ENCODE measurements at regions not wholly inside any gene's neighbourhood (a gene's known extent, or its start where the extent isn't known, plus 50 kb on each side); places are given as distances from the start of the nearest gene placed in this dataset.
"Not testable (repeated sequence)": the region's sequence is repeated elsewhere in the genome, so short reads cannot be mapped to it uniquely, and the experiment has no call there.

GRCh38 chr21:14825514-14825974, 239.3 kb downstream of the NRIP1 start:
- DNase-seq = no peak

- no peak for DNase-seq
Observed at GRCh38 chr21:14824126-14824525, 240.7 kb downstream of the NRIP1 start.

GRCh38 chr21:14817311-14817710, 247.5 kb downstream of the NRIP1 start:
- no peak for DNase-seq

- DNase-seq = no peak
Observed at GRCh38 chr21:14814991-14815390, 249.8 kb downstream of the NRIP1 start.

GRCh38 chr21:14814282-14814681, 250.5 kb downstream of the NRIP1 start:
- no peak for DNase-seq

- not testable (repeated sequence) for DNase-seq
Observed at GRCh38 chr21:14804170-14804569, 258.1 kb upstream of the SAMSN1 start.

- no peak for DNase-seq
Observed at GRCh38 chr21:14797543-14797942, 251.4 kb upstream of the SAMSN1 start.

- DNase-seq = no peak
Observed at GRCh38 chr21:14787312-14787711, 241.2 kb upstream of the SAMSN1 start.

- DNase-seq = no peak
Observed at GRCh38 chr21:14785679-14786078, 239.6 kb upstream of the SAMSN1 start.

GRCh38 chr21:14773777-14774345, 227.7 kb upstream of the SAMSN1 start:
- peak; percentile 37 to 55 for DNase-seq

GRCh38 chr21:14771593-14771992, 225.5 kb upstream of the SAMSN1 start:
- no peak for DNase-seq

GRCh38 chr21:14768042-14768441, 221.9 kb upstream of the SAMSN1 start:
- no peak for DNase-seq

GRCh38 chr21:14767192-14767852, 221.2 kb upstream of the SAMSN1 start:
- no peak for DNase-seq

- DNase-seq = no peak
Observed at GRCh38 chr21:14766241-14766640, 220.1 kb upstream of the SAMSN1 start.

- no peak for DNase-seq
Observed at GRCh38 chr21:14763695-14764064, 217.6 kb upstream of the SAMSN1 start.

- no peak for DNase-seq
Observed at GRCh38 chr21:14762734-14763694, 216.9 kb upstream of the SAMSN1 start.

- no peak for DNase-seq
Observed at GRCh38 chr21:14762327-14762726, 216.2 kb upstream of the SAMSN1 start.

- no peak for DNase-seq
Observed at GRCh38 chr21:14759285-14759684, 213.2 kb upstream of the SAMSN1 start.

- DNase-seq = no peak
Observed at GRCh38 chr21:14758849-14759248, 212.7 kb upstream of the SAMSN1 start.

- no peak for DNase-seq
Observed at GRCh38 chr21:14757533-14758327, 211.6 kb upstream of the SAMSN1 start.

GRCh38 chr21:14755086-14755485, 209.0 kb upstream of the SAMSN1 start:
- no peak for DNase-seq

- DNase-seq = no peak
Observed at GRCh38 chr21:14754682-14755081, 208.6 kb upstream of the SAMSN1 start.

- no peak for DNase-seq
Observed at GRCh38 chr21:14754259-14754604, 208.1 kb upstream of the SAMSN1 start.

All from stimulated activated CD4-positive, alpha-beta T cell treated with anti-CD3 and anti-CD28 coated beads, Interleukin-4, amount 100 ng/mL, for 4 hours (primary cell).